ENCODE measurements at regions not wholly inside any gene's neighbourhood (a gene's known extent, or its start where the extent isn't known, plus 50 kb on each side); places are given as distances from the start of the nearest gene placed in this dataset.

DNA sequence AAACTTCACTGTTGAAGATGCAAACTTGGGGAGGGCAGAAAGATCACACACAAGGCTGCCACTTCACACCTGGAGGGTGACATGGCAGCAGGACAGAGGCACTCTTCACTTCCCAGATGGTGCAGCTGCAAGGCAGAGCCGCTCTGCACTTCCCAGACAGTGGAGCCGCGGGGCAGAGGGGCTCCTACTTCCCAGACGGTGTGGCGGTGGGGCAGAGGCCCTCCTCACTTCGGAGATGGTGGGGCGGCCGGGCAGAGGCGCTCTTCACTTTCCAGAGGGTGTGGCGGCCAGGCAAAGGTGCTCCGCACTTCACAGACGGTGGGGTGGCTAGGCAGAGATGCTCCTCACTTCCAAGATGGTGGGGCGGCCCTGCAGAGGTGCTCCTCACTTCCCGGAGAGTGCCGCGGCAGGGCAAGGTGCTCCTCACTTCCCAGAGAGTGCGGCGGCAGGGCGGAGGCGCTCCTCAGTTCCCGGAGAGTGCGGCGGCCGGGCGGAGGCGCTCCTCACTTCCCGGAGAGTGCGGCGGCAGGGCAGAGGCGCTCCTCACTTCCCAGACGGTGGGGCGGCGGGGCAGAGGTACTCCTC, 58.3 kb upstream of the PPP1R9A start:
- no peak overlapping the region for H3K23ac ChIP-seq (ENCODE audit: insufficient read length, low read depth, low read length)
- no peaks in the 10 kb centered on the region for H3K79me2 ChIP-seq (ENCODE audit: insufficient read depth, low read length)
- H2BK5ac ChIP-seq (ENCODE audit: insufficient read length, low read length), result no peak overlapping the region
- no peaks in the 10 kb centered on the region for H4K20me1 ChIP-seq (ENCODE audit: control insufficient read depth, insufficient read depth, insufficient read length)
- H3K27ac ChIP-seq (ENCODE audit: insufficient read length, low read depth, low read length), result no peak overlapping the region
- WGBS (ENCODE audit: extremely low coverage, insufficient read length, low lambda C conversion rate), result no CpG with 5 or more reads among the region's 33 CpGs
- no peak overlapping the region for H3K56ac ChIP-seq (ENCODE audit: insufficient read length, low read depth, low read length)
- H2AFZ ChIP-seq (ENCODE audit: low read length), result no peak overlapping the region
- peaks cover 14% of the 10 kb centered on the region for H3K9me3 ChIP-seq (ENCODE audit: control insufficient read depth, low read depth, low read length)
- Mint-ChIP-seq H3K27me3 (ENCODE audit: low read depth) (no peaks in the 10 kb centered on the region; the same call in 1 of the 2 replicates), H3K36me3 (ENCODE audit: insufficient read depth in 1 of 3, low read depth in 3 of 3) (peaks cover 20 to 37% (median 31%) of the 10 kb centered on the region in 3 experiments), H3K27ac (no peak overlapping the region), H3K9me3 (peaks cover 35 to 36% of the 10 kb centered on the region in 2 experiments), H3K4me3 (no peak overlapping the region), H3K4me1 (no peaks in the 10 kb centered on the region)
- H4K91ac ChIP-seq (ENCODE audit: insufficient read length, low read depth, low read length), result no peak overlapping the region
- no peak for DNase-seq
- H3K4ac ChIP-seq (ENCODE audit: low read depth, low read length), result no peak overlapping the region
- H2AK5ac ChIP-seq (ENCODE audit: insufficient read length, low read length), result no peak overlapping the region
- no peak overlapping the region for H3K18ac ChIP-seq (ENCODE audit: insufficient read length, low read depth, low read length)
- H3K14ac ChIP-seq (ENCODE audit: insufficient read depth, low read length), result no peak overlapping the region
- no peak overlapping the region for H2BK20ac ChIP-seq (ENCODE audit: low read depth, low read length, poor library complexity, severe bottlenecking)
- H3K23me2 ChIP-seq (ENCODE audit: insufficient read length, low read depth, low read length, poor library complexity, severe bottlenecking), result no peaks in the 10 kb centered on the region
- no peak overlapping the region for H2BK120ac ChIP-seq (ENCODE audit: low read depth, low read length, poor library complexity, severe bottlenecking)
- H2BK15ac ChIP-seq (ENCODE audit: low read depth, low read length), result no peak overlapping the region
- no peak overlapping the region for H3T11ph ChIP-seq (ENCODE audit: low read length)
- no peak overlapping the region for H3K9ac ChIP-seq (ENCODE audit: extremely low read depth, insufficient read length, low read length)
- no peaks in the 10 kb centered on the region for H3K27me3 ChIP-seq (ENCODE audit: insufficient read depth, low read length)
- H3K4me2 ChIP-seq (ENCODE audit: insufficient read depth, insufficient read length, low read length), result no peak overlapping the region
- H3K79me1 ChIP-seq (ENCODE audit: insufficient read depth, low read depth, low read length, poor library complexity, severe bottlenecking), result no peaks in the 10 kb centered on the region
- no peak overlapping the region for H4K5ac ChIP-seq (ENCODE audit: insufficient read length, low read depth, low read length)
- H3K4me1 ChIP-seq (ENCODE audit: insufficient read depth, low read length), result no peaks in the 10 kb centered on the region; the same call in 1 of the 2 replicates
- TF ChIP-seq, protein P1, sequence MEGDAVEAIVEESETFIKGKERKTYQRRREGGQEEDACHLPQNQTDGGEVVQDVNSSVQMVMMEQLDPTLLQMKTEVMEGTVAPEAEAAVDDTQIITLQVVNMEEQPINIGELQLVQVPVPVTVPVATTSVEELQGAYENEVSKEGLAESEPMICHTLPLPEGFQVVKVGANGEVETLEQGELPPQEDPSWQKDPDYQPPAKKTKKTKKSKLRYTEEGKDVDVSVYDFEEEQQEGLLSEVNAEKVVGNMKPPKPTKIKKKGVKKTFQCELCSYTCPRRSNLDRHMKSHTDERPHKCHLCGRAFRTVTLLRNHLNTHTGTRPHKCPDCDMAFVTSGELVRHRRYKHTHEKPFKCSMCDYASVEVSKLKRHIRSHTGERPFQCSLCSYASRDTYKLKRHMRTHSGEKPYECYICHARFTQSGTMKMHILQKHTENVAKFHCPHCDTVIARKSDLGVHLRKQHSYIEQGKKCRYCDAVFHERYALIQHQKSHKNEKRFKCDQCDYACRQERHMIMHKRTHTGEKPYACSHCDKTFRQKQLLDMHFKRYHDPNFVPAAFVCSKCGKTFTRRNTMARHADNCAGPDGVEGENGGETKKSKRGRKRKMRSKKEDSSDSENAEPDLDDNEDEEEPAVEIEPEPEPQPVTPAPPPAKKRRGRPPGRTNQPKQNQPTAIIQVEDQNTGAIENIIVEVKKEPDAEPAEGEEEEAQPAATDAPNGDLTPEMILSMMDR (conservative IDR thresholded peaks at IDR 0.05), result no peak
- H4K8ac ChIP-seq (replicated peaks; ENCODE audit: insufficient read length, low read depth, low read length), result no peak overlapping the region
- H2BK12ac ChIP-seq (ENCODE audit: insufficient read length, low read depth, low read length), result no peak overlapping the region
